HG03196 (cell line): ENCODE measurements at regions not wholly inside any gene's neighbourhood (a gene's known extent, or its start where the extent isn't known, plus 50 kb on each side); places are given as distances from the start of the nearest gene placed in this dataset.

Experiments used
- ATAC-seq: cut with Tn5 transposase; IDR thresholded peaks from one replicate; pipeline ENCODE4 v1.9.1; 2021; ENCODE audit not compliant: unreplicated experiment

- no peak for ATAC-seq
These were observed 86.6 kb upstream of the STXBP5 start for GRCh38 chr6:147117580-147117979.

GRCh38 chr6:147119310-147119709 lies 84.9 kb upstream of the STXBP5 start:
- no peak for ATAC-seq

DNA sequence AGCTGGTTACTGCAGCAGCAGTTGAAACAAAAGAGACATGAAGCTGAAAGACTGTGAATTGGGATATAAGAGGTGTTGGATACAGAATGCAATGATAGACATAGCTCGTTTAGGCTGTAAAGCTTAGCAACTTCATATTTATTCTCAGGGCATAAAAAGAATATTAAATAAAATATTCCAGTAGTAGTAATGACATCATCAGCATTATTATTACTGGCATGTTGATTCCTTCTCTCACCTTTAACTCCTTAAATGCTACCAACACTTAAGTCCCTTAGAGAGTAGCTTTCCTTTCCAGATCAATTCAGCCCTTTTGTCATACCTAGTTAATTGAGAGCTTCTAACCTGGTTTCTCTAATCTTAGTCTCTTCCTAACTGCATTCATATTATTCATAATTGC lies 81.4 kb upstream of the STXBP5 start:
- no peak for ATAC-seq

- no peak for ATAC-seq
These were observed 77.6 kb upstream of the STXBP5 start for GRCh38 chr6:147126618-147127022.

DNA sequence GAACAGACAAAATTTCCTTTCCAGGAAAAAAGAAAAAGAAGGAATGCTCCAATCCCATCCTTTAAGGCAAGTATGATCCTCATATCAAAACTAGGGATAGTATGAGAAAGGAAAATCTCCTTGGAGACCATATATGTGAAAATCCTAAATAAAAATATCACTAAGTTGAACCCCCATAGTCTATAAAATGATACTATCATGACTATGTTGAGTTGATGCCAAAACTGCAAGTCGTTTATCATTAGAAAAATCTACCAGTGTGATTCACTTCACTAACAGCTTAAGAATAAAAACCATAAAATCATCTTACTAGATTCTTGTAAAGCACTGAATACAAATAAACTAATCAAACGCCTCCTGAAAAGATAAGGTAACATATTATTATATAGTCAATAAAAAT lies 76.6 kb upstream of the STXBP5 start:
- no peak for ATAC-seq

DNA sequence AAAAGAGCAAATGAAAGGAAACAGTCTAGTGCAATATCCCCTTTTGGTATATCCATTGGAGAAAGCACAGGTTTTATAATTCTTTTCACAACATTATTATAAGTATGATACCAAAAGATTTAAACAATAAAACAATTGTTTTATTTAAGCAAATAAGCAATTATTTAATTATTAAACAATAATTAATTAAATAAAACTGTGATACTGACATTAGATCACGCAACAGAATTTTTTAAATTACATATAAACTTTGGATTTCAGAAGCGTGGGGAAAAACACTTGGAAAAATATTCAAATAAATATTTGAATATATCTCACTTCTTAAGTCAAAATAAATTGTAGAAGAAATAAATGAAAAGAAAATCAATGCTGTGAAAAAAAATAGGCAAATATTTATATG lies 76.2 kb upstream of the STXBP5 start:
- no peak for ATAC-seq

DNA sequence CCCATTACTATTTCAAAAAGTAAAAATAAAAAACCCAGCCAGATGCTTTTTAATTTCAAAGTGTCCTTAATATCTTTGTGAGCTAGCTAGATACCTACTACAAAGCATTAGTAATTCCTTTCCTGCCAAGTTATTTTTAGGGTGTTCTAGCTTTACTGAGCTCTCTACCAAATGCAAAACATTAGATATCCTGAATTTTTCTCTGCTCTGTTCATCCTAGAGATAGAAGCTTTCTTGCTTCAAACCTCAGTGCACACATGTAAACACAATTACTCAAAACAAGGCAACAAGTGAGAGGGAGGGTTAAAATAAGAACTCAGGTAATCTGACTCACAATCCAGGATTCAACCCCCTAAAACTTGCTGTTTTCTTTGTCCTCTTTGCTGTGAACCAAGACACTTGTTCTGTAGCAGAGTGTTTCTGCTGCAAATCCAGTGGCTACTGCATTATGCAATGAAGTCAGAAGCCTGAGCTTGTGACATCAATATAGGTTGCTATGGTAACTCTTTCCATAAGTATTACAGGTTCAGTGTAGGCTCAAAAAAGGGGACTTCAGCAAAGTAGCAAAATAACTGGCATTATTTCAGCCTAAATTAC lies 72.6 kb upstream of the STXBP5 start:
- no peak for ATAC-seq

DNA sequence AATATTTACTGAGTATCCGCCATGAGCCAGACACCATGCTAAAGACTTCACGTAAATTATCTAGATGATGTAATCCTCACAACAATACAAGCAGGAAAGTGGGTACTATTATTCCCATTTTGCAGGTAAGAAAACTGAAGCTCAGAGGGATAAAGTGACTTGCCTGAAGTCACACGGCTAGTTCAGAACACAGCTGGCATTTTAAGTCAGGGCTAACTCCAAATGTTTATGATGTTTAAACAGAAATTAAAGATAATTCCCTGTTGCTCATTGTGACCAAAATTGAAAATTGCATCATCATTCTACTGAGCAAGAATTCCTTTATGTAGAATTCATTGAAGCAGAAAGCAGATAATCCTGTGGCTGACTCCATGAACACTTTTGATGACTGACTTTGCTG lies 71.3 kb upstream of the STXBP5 start:
- no peak for ATAC-seq

GRCh38 chr6:147133669-147134068 lies 70.5 kb upstream of the STXBP5 start:
- no peak for ATAC-seq

DNA sequence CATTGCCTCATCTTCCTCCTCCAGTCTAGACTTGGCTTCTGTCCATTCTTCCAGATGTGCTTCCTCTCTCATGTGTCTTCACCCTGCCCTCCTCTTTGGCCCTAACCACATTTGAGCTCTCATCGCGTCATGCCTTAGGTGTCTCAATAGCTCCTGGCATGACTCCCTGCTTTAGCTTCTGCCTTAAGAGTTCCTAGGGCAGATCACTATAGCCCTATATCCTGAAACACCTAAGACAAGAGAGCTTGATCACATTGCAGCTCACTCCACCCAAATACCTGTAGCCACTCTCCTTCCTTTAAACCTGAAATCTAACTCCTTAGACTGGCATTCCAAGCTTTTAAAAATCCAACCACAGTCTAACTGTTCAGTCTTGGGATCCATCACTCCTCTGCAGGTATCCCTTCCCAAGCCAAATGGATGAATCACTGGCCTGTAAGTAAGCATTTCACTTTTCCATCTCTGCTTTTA lies 69.0 kb upstream of the STXBP5 start:
- ATAC-seq: no peak

- ATAC-seq: no peak
These were observed 68.2 kb upstream of the STXBP5 start for GRCh38 chr6:147136057-147136456.

- no peak for ATAC-seq
These were observed 66.2 kb upstream of the STXBP5 start for GRCh38 chr6:147137986-147138385.

GRCh38 chr6:147138835-147139234 lies 65.4 kb upstream of the STXBP5 start:
- no peak for ATAC-seq

DNA sequence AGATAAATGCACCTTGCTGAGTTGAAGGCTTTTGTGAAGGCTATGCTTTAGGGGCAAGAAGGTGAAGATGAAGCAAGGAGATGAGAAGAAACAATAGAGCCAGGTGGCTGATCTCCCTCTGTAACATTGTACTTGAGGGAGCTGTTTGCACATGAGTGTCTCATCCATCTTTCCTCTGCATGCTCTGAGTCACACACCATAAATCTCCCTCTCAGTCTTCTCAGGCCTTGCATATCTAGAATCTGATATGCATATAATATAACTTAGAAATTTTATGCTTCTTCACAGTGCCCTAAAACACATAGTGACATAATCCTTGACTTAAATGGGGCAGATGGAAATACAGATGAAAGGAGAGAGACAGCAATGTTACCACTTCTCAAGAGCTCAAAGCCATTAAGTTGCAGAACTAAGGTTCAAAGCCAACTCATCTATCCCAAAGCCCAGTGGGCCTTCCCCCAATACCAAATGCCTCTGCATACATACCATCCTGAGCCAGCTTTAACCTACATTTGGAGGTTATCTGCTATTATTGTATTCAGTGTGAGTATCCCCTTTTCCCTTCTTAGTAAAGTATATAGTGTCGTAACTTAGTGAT lies 62.4 kb upstream of the STXBP5 start:
- ATAC-seq: no peak

GRCh38 chr6:147142684-147143245 lies 61.5 kb upstream of the STXBP5 start:
- ATAC-seq: no peak

DNA sequence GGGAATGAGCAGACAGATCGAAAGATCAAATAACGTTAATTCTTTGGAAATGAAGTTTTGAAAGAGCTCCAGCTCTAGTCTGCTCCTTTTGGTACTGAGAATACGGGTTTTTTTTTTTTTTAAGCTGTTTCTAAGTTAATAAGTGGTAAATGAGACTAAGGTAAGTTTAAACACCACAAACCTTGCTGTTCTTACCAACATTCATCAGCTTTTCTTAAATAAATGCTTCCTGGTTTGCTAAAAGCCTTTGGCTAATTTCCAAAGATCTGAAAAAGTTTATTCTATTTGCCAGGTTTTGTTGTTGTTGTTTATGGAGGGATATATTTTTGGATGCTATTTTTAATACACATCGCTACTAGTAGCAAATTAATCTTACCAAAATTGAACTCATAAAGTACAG lies 55.1 kb upstream of the STXBP5 start:
- ATAC-seq: no peak

DNA sequence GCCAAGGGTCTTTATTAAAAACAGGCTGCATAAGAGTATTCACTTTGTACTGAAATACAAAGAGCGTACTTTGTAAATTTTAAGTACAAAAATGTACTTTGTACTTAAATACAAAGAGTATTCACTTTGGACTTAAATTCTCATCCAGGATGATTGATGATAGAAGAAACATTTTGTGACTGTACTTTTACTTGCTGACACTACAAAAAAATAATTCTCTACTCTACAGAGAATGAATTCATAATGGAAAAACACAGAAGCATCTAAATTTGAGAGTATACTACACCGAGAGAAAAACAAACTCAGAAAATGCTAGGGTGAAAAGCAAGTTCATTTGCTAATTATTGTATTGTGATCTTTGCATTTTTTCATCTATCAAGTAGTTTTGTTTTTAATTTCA lies 54.4 kb upstream of the STXBP5 start:
- ATAC-seq: no peak

- no peak for ATAC-seq
These were observed 53.9 kb upstream of the STXBP5 start for GRCh38 chr6:147150293-147150692.
